SU-DHL-6 (cell line): ENCODE measurements at regions not wholly inside any gene's neighbourhood (a gene's known extent, or its start where the extent isn't known, plus 50 kb on each side); places are given as distances from the start of the nearest gene placed in this dataset.
"Not testable (repeated sequence)": the region's sequence is repeated elsewhere in the genome, so short reads cannot be mapped to it uniquely, and the experiment has no call there.

Source experiments
- CTCF ChIP-seq: fragments of 200-600 bp; sonication (generic); IDR thresholded peaks from one replicate; pipeline ENCODE4 v1.5.1; 2017; ENCODE audit warnings: antibody characterized with exemption, mild to moderate bottlenecking, low read length, moderate library complexity; ENCODE audit not compliant: insufficient read depth, poor library complexity, severe bottlenecking
- EZH2phosphoT487 ChIP-seq: fragments of 200-600 bp; sonication (generic), shearing (Covaris generic); conservative IDR thresholded peaks from 2 replicates; pipeline ENCODE4 v1.6.1; 2018; ENCODE audit warnings: mild to moderate bottlenecking, antibody characterized with exemption, low read length, moderate library complexity, mixed read lengths

GRCh38 chr12:46581990-46582389, 209.4 kb upstream of the SLC38A2 start:
- not testable (repeated sequence) for TF ChIP-seq CTCF, EZH2phosphoT487
